Osteoblast (primary cell): ENCODE measurements at regions not wholly inside any gene's neighbourhood (a gene's known extent, or its start where the extent isn't known, plus 50 kb on each side); places are given as distances from the start of the nearest gene placed in this dataset.
A peak's percentile ranks its signal among the peaks of the same experiment; 100 is the strongest.

Experiments used
- DNase-seq: peaks from one replicate; pipeline ENCODE4 v3.0.0; 2011; ENCODE audit warnings: low spot score, mixed read lengths; ENCODE audit not compliant: insufficient read length; ENCODE audit errors: missing footprints
- H2AFZ ChIP-seq: 2 replicates; pipeline ENCODE4 v1.6.0; 2011; ENCODE audit warnings: mild to moderate bottlenecking, low read length
- H3K27ac ChIP-seq: 2 replicates; pipeline ENCODE4 v1.5.1; 2011; ENCODE audit warnings: mild to moderate bottlenecking, low read depth, low read length, moderate library complexity
- H3K27me3 ChIP-seq: 2 replicates; pipeline ENCODE4 v1.6.0; 2012; ENCODE audit warnings: mild to moderate bottlenecking, control low read depth, inconsistent platforms, low read length, moderate library complexity; ENCODE audit not compliant: insufficient read depth
- H3K36me3 ChIP-seq: 2 replicates; pipeline ENCODE4 v1.5.1; 2011; ENCODE audit warnings: mild to moderate bottlenecking, low read length, control low read depth, moderate library complexity; ENCODE audit not compliant: insufficient read depth
- H3K4me1 ChIP-seq: 2 replicates; pipeline ENCODE4 v1.5.1; 2011; ENCODE audit warnings: mild to moderate bottlenecking, low read length, control low read depth, moderate library complexity; ENCODE audit not compliant: insufficient read depth
- H3K4me2 ChIP-seq: 2 replicates; pipeline ENCODE4 v1.6.0; 2011; ENCODE audit warnings: mild to moderate bottlenecking, low read length; ENCODE audit not compliant: insufficient read depth
- H3K4me3 ChIP-seq: fragments of 200-600 bp; sonication (generic); 3 replicates; pipeline ENCODE4 v1.5.1; 2012; ENCODE audit warnings: mild to moderate bottlenecking, low read length, inconsistent platforms; ENCODE audit not compliant: insufficient read depth
- H3K79me2 ChIP-seq: 2 replicates; pipeline ENCODE4 v1.6.0; 2012; ENCODE audit warnings: mild to moderate bottlenecking, low read length, control low read depth, inconsistent platforms; ENCODE audit not compliant: insufficient read depth
- H3K9me3 ChIP-seq: 2 replicates; pipeline ENCODE4 v1.5.1; 2011; ENCODE audit warnings: low read depth, low read length, control low read depth
- H4K20me1 ChIP-seq: 2 replicates; pipeline ENCODE4 v1.6.0; 2012; ENCODE audit warnings: mild to moderate bottlenecking, low read length, control low read depth; ENCODE audit not compliant: insufficient read depth
- CTCF ChIP-seq: IDR thresholded peaks from 2 replicates; pipeline ENCODE4 v1.5.1; 2011; ENCODE audit warnings: mild to moderate bottlenecking, low read depth, low read length, moderate library complexity; ENCODE audit errors: extremely low read depth

GRCh38 chr6:78483553-78484197, 383.7 kb upstream of the IRAK1BP1 start:
- peak; percentile 53 for DNase-seq
- Histone ChIP-seq H3K9me3 (no peaks in the 10 kb centered on the region), H3K4me1 (no peaks in the 10 kb centered on the region), H2AFZ (no peak overlapping the region), H4K20me1 (no peaks in the 10 kb centered on the region), H3K4me2 (no peak overlapping the region), H3K27me3 (no peaks in the 10 kb centered on the region), H3K79me2 (no peaks in the 10 kb centered on the region), H3K27ac (no peak overlapping the region), H3K36me3 (no peaks in the 10 kb centered on the region), H3K4me3 (no peak overlapping the region)
- TF ChIP-seq CTCF: no peak

- no peaks in the 10 kb centered on the region for H3K9me3 ChIP-seq
- no peak overlapping the region for H3K4me2 ChIP-seq
- H3K27ac ChIP-seq: no peak overlapping the region
- no peaks in the 10 kb centered on the region for H3K27me3 ChIP-seq
- TF ChIP-seq CTCF: no peak
- H2AFZ ChIP-seq: no peak overlapping the region
- DNase-seq: no peak
- no peaks in the 10 kb centered on the region for H3K36me3 ChIP-seq
- H3K4me3 ChIP-seq: no peak overlapping the region
- H3K4me1 ChIP-seq: no peaks in the 10 kb centered on the region
- no peaks in the 10 kb centered on the region for H4K20me1 ChIP-seq
- no peaks in the 10 kb centered on the region for H3K79me2 ChIP-seq
Measured at GRCh38 chr6:78484198-78485064, 382.9 kb upstream of the IRAK1BP1 start.

- H3K4me2 ChIP-seq: no peak overlapping the region
- H2AFZ ChIP-seq: no peak overlapping the region
- H3K27ac ChIP-seq: no peak overlapping the region
- TF ChIP-seq CTCF: no peak
- no peaks in the 10 kb centered on the region for H3K79me2 ChIP-seq
- no peaks in the 10 kb centered on the region for H3K9me3 ChIP-seq
- no peak overlapping the region for H3K4me3 ChIP-seq
- no peaks in the 10 kb centered on the region for H3K36me3 ChIP-seq
- H3K27me3 ChIP-seq: no peaks in the 10 kb centered on the region
- H3K4me1 ChIP-seq: no peaks in the 10 kb centered on the region
- DNase-seq: peak; percentile 65
- H4K20me1 ChIP-seq: no peaks in the 10 kb centered on the region
Measured at GRCh38 chr6:78487401-78487800, 379.9 kb upstream of the IRAK1BP1 start.

- H3K27me3 ChIP-seq: no peaks in the 10 kb centered on the region
- no peaks in the 10 kb centered on the region for H4K20me1 ChIP-seq
- no peaks in the 10 kb centered on the region for H3K36me3 ChIP-seq
- no peak overlapping the region for H3K27ac ChIP-seq
- no peak for TF ChIP-seq CTCF
- H2AFZ ChIP-seq: no peak overlapping the region
- H3K4me1 ChIP-seq: no peaks in the 10 kb centered on the region
- DNase-seq: no peak
- no peak overlapping the region for H3K4me2 ChIP-seq
- H3K9me3 ChIP-seq: no peaks in the 10 kb centered on the region
- no peaks in the 10 kb centered on the region for H3K79me2 ChIP-seq
- H3K4me3 ChIP-seq: no peak overlapping the region
Measured at GRCh38 chr6:78489874-78490273, 377.5 kb upstream of the IRAK1BP1 start.
